KMS-11 (cell line): ENCODE measurements at regions not wholly inside any gene's neighbourhood (a gene's known extent, or its start where the extent isn't known, plus 50 kb on each side); places are given as distances from the start of the nearest gene placed in this dataset.
"Not testable (repeated sequence)": the region's sequence is repeated elsewhere in the genome, so short reads cannot be mapped to it uniquely, and the experiment has no call there.

Experiments
- H2AFZ ChIP-seq: fragments of 200-600 bp; sonication (generic); 2 replicates; pipeline ENCODE4 v1.6.1; 2016; ENCODE audit warnings: antibody characterized with exemption, mixed run types, low read depth
- H3K27ac ChIP-seq: fragments of 200-600 bp; sonication (generic); 2 replicates; pipeline ENCODE4 v1.6.1; 2016; ENCODE audit warnings: mild to moderate bottlenecking, mixed run types
- H3K27me3 ChIP-seq: fragments of 200-600 bp; sonication (generic); 2 replicates; pipeline ENCODE4 v1.6.1; 2017; ENCODE audit warnings: mild to moderate bottlenecking, low read depth, mixed run types, moderate library complexity; ENCODE audit not compliant: insufficient read depth
- H3K36me3 ChIP-seq: fragments of 200-600 bp; sonication (generic); 2 replicates; pipeline ENCODE4 v1.6.1; 2017; ENCODE audit warnings: mild to moderate bottlenecking, mixed run types; ENCODE audit not compliant: insufficient read depth
- H3K4me1 ChIP-seq: fragments of 200-600 bp; sonication (generic); 2 replicates; pipeline ENCODE4 v1.6.1; 2016; ENCODE audit warnings: mild to moderate bottlenecking, low read depth, mixed run types; ENCODE audit not compliant: poor library complexity, severe bottlenecking
- H3K4me2 ChIP-seq: fragments of 200-600 bp; sonication (generic); 2 replicates; pipeline ENCODE4 v1.7.0; 2016; ENCODE audit warnings: mild to moderate bottlenecking, mixed run types
- H3K4me3 ChIP-seq: fragments of 200-600 bp; sonication (generic); IDR thresholded peaks from 2 replicates; pipeline ENCODE4 v1.6.1; 2017; ENCODE audit warnings: low read depth, low read length, mixed read lengths; ENCODE audit not compliant: insufficient read depth
- H3K79me2 ChIP-seq: fragments of 200-600 bp; sonication (generic); 2 replicates; pipeline ENCODE4 v1.6.1; 2016; ENCODE audit warnings: low read depth, mixed run types; ENCODE audit not compliant: insufficient read depth
- H3K9ac ChIP-seq: fragments of 200-600 bp; sonication (generic); 2 replicates; pipeline ENCODE4 v1.6.1; 2016; ENCODE audit warnings: mild to moderate bottlenecking, mixed run types
- H4K20me1 ChIP-seq: fragments of 200-600 bp; sonication (generic); 2 replicates; pipeline ENCODE4 v1.6.1; 2016; ENCODE audit warnings: mild to moderate bottlenecking, mixed run types; ENCODE audit not compliant: insufficient read depth
- CTCF ChIP-seq: fragments of 200-600 bp; sonication (generic); conservative IDR thresholded peaks from 2 replicates; pipeline ENCODE4 v1.6.1; 2017; ENCODE audit warnings: low read depth, mild to moderate bottlenecking, antibody characterized with exemption, low read length, moderate library complexity, mixed read lengths

DNA sequence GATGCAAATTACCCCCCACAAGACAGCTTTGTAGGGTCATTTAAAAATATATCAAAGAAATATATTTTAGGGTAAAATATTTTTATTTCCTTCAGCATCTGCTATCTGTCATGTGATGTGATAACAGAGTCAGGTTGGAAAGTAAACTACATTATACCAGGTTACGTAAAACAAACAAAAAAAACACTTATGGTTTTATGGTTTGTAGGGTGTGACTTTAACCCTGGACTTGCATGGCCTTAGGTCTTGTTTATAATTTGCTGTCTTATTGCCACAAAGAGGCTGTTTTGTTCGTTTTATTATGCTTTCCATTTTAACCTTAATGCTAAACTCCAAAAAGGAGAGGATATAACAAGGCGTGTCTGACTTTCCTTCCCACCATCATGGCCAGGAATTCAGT is 244.5 kb upstream of the MME start:
- Histone ChIP-seq H2AFZ (no peak overlapping the region), H3K4me3 (no peak overlapping the region), H3K4me2 (no peak overlapping the region), H3K9ac (no peak overlapping the region), H4K20me1 (no peaks in the 10 kb centered on the region), H3K79me2 (no peaks in the 10 kb centered on the region), H3K4me1 (no peaks in the 10 kb centered on the region), H3K36me3 (no peaks in the 10 kb centered on the region), H3K27me3 (no peaks in the 10 kb centered on the region), H3K27ac (no peak overlapping the region)
- no peak for TF ChIP-seq CTCF

GRCh38 chr3:154834831-154835230 is 245.3 kb upstream of the MME start:
- not testable (repeated sequence) for H3K27me3 ChIP-seq, H4K20me1 ChIP-seq, H3K27ac ChIP-seq, H3K36me3 ChIP-seq, H2AFZ ChIP-seq, H3K9ac ChIP-seq, H3K4me1 ChIP-seq, H3K79me2 ChIP-seq, H3K4me2 ChIP-seq, H3K4me3 ChIP-seq

GRCh38 chr3:154829929-154830328 is 250.2 kb upstream of the MME start:
- Histone ChIP-seq H3K27ac (0 out of 2 replicates have a peak overlapping the region, but pooled peaks have one; percentile 0), H3K79me2 (no peaks in the 10 kb centered on the region), H2AFZ (no peak overlapping the region), H3K4me1 (peaks cover 13% of the 10 kb centered on the region), H3K4me3 (no peak overlapping the region), H3K4me2 (no peak overlapping the region; the same call in 1 of the 2 replicates), H3K9ac (no peak overlapping the region), H3K27me3 (no peaks in the 10 kb centered on the region), H4K20me1 (no peaks in the 10 kb centered on the region), H3K36me3 (no peaks in the 10 kb centered on the region)
- TF ChIP-seq CTCF: no peak

GRCh38 chr3:154819491-154819890 is 260.6 kb upstream of the MME start:
- H3K27ac ChIP-seq: no peak overlapping the region
- H3K9ac ChIP-seq: no peak overlapping the region
- no peaks in the 10 kb centered on the region for H4K20me1 ChIP-seq
- no peak overlapping the region for H3K4me3 ChIP-seq
- no peaks in the 10 kb centered on the region for H3K36me3 ChIP-seq
- H2AFZ ChIP-seq: no peak overlapping the region
- no peaks in the 10 kb centered on the region for H3K27me3 ChIP-seq
- no peaks in the 10 kb centered on the region for H3K79me2 ChIP-seq
- H3K4me1 ChIP-seq: no peaks in the 10 kb centered on the region
- no peak for TF ChIP-seq CTCF
- H3K4me2 ChIP-seq: no peak overlapping the region

DNA sequence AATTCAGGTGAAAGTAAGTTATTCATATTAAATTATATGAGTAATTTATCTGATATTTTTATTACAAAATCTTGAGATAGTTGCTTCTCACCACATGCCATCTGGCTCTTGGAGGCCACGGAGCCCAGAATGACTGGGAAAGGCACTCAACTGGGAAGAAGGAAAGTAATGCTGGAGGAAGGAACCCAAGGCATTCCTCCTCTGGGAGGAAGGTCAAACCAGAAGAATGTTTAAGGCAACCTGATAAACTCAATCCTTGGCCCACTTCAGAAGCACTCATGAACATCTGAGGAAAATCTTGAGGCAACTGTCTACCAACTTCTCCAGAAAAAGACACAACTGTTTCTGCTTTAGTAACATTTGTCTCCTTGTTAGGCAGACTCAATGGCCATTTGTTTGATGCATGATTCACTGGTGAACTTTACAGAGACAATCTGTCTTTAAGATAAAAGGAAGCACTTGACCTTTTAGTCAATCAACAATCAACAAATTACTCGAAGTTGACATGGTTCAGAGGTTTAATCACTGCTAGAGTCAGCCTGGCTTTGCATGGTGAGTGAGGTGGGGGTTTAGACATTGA is 261.4 kb upstream of the MME start:
- Histone ChIP-seq H3K79me2 (no peaks in the 10 kb centered on the region), H3K4me2 (no peak overlapping the region), H4K20me1 (no peaks in the 10 kb centered on the region), H2AFZ (no peak overlapping the region), H3K4me3 (no peak overlapping the region), H3K27ac (no peak overlapping the region), H3K9ac (no peak overlapping the region), H3K27me3 (no peaks in the 10 kb centered on the region), H3K4me1 (no peaks in the 10 kb centered on the region), H3K36me3 (no peaks in the 10 kb centered on the region)
- no peak for TF ChIP-seq CTCF

GRCh38 chr3:154810017-154810416 is 270.1 kb upstream of the MME start:
- not testable (repeated sequence) for H3K4me1 ChIP-seq, H3K4me3 ChIP-seq

More at GRCh38 chr3:154810017-154810416, 270.1 kb upstream of the MME start:
- not testable (repeated sequence) for H3K79me2 ChIP-seq, H3K27ac ChIP-seq, H3K9ac ChIP-seq, H3K27me3 ChIP-seq, H3K36me3 ChIP-seq, H2AFZ ChIP-seq, H4K20me1 ChIP-seq, H3K4me2 ChIP-seq
